ENCODE measurements at regions not wholly inside any gene's neighbourhood (a gene's known extent, or its start where the extent isn't known, plus 50 kb on each side); places are given as distances from the start of the nearest gene placed in this dataset.
"Not testable (repeated sequence)": the region's sequence is repeated elsewhere in the genome, so short reads cannot be mapped to it uniquely, and the experiment has no call there.

DNA sequence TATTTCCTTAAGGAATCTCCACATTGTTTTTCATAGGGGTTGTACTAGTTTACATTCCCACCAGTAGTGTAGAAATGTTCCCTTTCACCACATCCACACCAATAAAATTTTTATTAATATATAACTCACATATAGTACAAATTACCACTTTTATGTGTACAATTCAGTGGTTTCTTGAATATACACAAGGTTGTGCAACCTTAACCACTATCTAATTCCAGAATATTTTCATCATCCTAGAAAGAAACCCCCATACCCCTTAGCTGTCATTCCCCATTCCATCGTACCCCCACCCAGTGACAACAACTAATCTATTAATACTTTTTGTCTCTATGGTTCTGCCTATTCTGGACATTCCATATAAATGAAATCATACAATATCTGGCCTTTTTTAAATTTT lies 108.3 kb upstream of the USP9X start:
- H3K27ac Mint-ChIP-seq, result no peak overlapping the region
- CTCF ChIA-PET, result no interaction called here
- peaks cover 10% of the 10 kb centered on the region for H3K9me3 Mint-ChIP-seq
- H3K4me3 Mint-ChIP-seq, result no peak overlapping the region
- no peaks in the 10 kb centered on the region for H3K36me3 Mint-ChIP-seq (ENCODE audit: low read depth)
- POLR2A ChIA-PET, result no interaction called here
- H3K4me1 Mint-ChIP-seq, result no peaks in the 10 kb centered on the region
- DNase-seq, result no peak
- H3K27me3 Mint-ChIP-seq, result no peaks in the 10 kb centered on the region

DNA sequence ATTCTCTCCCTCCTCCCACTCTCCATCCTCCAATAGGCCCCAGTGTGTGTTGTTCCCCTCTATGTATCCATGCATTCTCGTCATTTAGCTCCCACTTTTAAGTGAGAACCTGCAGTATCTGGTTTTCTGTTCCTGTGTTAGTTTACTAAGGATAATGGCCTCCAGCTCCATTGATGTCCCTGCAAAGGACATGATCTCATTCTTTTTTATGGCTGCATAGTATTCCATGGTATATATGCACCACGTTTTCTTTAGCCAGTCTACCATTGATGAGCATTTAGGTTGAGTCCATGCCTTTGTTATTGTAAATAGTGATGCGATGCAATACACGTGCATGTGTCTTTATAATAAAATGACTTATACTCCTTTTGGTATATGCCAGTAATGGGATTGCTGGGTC lies 100.3 kb upstream of the USP9X start:
- ChIA-PET POLR2A (no interaction called here), CTCF (no interaction called here)
- peaks cover 5% of the 10 kb centered on the region for H3K9me3 Mint-ChIP-seq
- no peak overlapping the region for H3K4me3 Mint-ChIP-seq
- H3K27me3 Mint-ChIP-seq, result no peaks in the 10 kb centered on the region
- H3K36me3 Mint-ChIP-seq (ENCODE audit: low read depth), result peaks cover 3% of the 10 kb centered on the region
- DNase-seq, result no peak
- no peak overlapping the region for H3K27ac Mint-ChIP-seq
- no peaks in the 10 kb centered on the region for H3K4me1 Mint-ChIP-seq

DNA sequence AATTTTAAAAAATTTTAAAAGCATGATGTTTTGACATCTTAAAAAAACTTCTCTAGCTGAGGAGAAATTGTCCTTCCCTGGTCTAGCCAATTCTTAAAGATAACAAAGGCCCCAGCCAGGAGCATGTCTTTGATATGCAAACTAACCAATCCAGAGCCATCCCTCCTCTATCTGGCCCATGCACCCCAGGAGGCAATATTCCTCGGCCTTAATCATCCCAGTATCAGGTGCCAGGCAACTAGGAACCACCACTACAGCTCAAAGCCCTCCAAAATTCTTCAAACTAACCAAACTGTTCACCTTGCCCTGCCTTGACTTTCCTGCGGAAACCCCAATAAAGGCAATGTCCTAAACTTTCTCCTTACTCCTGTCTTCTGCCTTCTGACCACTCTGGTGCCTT lies 97.8 kb upstream of the USP9X start:
- no peak for DNase-seq
- Mint-ChIP-seq H3K27ac (no peak overlapping the region), H3K27me3 (no peaks in the 10 kb centered on the region), H3K9me3 (peaks cover 8% of the 10 kb centered on the region), H3K4me3 (no peak overlapping the region), H3K4me1 (no peaks in the 10 kb centered on the region), H3K36me3 (ENCODE audit: low read depth) (peaks cover 3% of the 10 kb centered on the region)
- ChIA-PET POLR2A (no interaction called here), CTCF (no interaction called here)

DNA sequence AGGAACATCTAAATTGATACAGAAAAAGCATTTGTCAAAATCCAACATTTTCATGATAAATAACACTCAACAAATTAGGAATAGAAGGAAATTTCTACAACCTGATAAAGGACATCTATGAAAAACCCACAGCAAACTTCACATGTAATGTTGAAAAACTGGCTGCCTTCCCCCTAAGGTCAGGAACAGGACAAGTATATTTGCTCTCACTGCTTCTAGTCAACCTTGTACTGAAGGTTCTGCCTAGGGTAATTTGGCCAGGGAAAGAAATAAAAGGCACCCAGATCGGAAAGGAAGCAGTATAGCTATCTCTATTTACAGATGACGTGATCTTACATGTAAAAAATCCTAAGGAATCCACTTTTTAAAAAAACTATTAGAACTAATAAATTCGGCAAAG lies 97.1 kb upstream of the USP9X start:
- no peak overlapping the region for H3K27ac Mint-ChIP-seq
- ChIA-PET POLR2A (no interaction called here), CTCF (no interaction called here)
- peaks cover 3% of the 10 kb centered on the region for H3K36me3 Mint-ChIP-seq (ENCODE audit: low read depth)
- no peak overlapping the region for H3K4me3 Mint-ChIP-seq
- peaks cover 8% of the 10 kb centered on the region for H3K9me3 Mint-ChIP-seq
- DNase-seq, result no peak
- no peaks in the 10 kb centered on the region for H3K27me3 Mint-ChIP-seq
- H3K4me1 Mint-ChIP-seq, result no peaks in the 10 kb centered on the region

DNA sequence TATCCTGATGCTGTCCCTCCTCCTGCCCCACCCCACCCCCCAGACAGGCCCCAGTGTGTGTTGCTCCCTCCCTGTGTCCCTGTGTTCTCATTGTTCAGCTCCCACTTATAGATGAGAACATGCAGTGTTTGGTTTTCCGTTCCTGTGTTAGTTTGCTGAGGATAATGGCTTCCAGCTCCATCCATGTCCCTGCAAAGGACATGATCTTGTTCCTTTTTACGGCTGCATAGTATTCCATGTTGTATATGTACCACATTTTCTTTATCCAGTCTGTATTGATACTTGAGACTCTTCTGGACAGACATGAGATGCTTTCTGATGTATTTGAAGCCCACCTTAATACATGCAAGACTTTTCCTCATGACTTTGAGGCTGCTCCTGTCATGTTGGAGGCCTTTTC lies 91.8 kb upstream of the USP9X start:
- H3K9me3 Mint-ChIP-seq, H3K27ac Mint-ChIP-seq, POLR2A ChIA-PET: not testable (repeated sequence)

DNA sequence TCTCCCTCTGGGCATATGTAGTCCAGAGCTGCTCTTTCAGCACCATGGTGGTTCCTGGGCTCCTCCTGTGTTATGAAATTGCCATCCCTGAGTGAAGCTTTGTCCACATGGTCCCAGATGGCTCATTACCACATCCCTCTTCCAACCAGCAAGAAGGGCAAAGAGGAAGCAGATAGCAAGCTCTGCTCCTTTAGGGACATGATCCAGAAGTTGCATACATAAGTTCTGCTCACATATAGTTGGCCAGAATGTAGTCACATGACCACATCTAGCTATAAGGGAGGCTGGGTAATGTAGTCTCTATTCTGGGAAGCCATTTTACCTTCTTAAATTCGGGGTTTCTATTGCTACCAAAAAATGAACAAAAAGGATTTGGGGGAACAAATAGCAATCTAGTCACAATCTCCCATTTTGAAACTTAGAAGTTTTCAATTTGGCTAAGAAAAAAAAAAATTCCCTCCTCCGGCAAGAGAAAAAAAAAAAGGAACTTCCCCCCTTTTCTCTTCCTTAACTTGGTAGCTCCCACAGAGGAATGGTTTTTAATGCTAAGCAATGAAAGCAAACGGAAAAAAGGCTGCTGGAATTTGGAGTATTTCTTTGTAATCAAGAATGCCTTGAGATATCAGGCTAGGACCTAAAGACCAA lies 88.2 kb upstream of the USP9X start:
- no peak overlapping the region for H3K4me3 Mint-ChIP-seq
- H3K27ac Mint-ChIP-seq, result no peak overlapping the region
- peaks cover under 1% of the 10 kb centered on the region for H3K9me3 Mint-ChIP-seq
- DNase-seq, result no peak
- ChIA-PET CTCF (interaction anchor here (1.4 kb wide), 1 partner anchor 9 kb away, joined by 5 read pairs; no protein-coding TSS in a partner anchor), POLR2A (no interaction called here)
- no peaks in the 10 kb centered on the region for H3K4me1 Mint-ChIP-seq
- no peaks in the 10 kb centered on the region for H3K36me3 Mint-ChIP-seq (ENCODE audit: low read depth)
- no peaks in the 10 kb centered on the region for H3K27me3 Mint-ChIP-seq

More for the DNA sequence above, 91.8 kb upstream of the USP9X start:
- H3K36me3 Mint-ChIP-seq (ENCODE audit: low read depth); H3K4me1 Mint-ChIP-seq; H3K4me3 Mint-ChIP-seq; H3K27me3 Mint-ChIP-seq; DNase-seq; CTCF ChIA-PET: not testable (repeated sequence)

DNA sequence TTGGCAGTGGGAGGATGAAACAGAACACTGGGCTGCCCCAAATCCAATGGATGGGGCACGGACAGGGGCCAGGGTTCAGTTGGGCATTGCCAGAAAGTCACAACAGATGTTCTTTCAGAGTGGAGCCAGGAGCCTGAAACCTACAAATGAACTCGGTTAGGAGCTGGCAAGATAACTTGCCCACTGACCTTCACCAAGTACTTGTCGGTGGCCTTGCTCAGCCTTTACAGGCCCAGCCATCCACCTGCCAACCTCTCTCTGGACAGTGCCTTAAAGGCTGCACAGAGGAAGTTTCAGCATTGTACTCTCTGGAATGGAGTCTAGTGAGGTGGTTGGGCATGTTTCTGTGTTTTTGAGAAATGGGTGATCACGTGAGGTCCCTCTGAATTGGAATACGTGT lies 87.1 kb upstream of the USP9X start:
- H3K9me3 Mint-ChIP-seq, result no peaks in the 10 kb centered on the region
- no peak overlapping the region for H3K4me3 Mint-ChIP-seq
- no peaks in the 10 kb centered on the region for H3K4me1 Mint-ChIP-seq
- no peak for DNase-seq
- POLR2A ChIA-PET, result no interaction called here
- no peaks in the 10 kb centered on the region for H3K36me3 Mint-ChIP-seq (ENCODE audit: low read depth)
- CTCF ChIA-PET, result interaction anchor here (0.7 kb wide), 1 partner anchor 174 kb away, joined by 3 read pairs; no protein-coding TSS in a partner anchor
- H3K27ac Mint-ChIP-seq, result no peak overlapping the region
- no peaks in the 10 kb centered on the region for H3K27me3 Mint-ChIP-seq

DNA sequence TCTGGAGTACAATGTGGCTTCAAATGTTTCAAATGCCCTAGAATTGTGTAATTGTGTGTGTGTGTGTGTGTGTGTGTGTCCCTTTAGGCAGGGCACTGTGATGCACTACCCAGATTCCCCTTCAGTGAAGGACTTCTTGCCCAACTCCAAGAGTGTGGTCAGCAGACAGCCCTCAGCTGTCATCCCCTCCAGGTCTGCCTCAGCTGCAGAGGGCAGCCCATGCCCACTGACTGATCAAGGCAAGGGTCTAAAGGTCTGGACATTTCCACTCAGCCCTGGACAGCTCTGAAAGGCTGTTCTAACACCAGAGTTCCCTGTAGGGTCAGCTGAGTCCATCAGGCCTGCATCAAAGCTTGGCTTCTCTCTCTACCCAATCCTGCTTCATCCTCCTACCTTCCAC lies 83.9 kb upstream of the USP9X start:
- H3K9me3 Mint-ChIP-seq, result no peaks in the 10 kb centered on the region
- no peaks in the 10 kb centered on the region for H3K36me3 Mint-ChIP-seq (ENCODE audit: low read depth)
- H3K27me3 Mint-ChIP-seq, result no peaks in the 10 kb centered on the region
- CTCF ChIA-PET, result no interaction called here
- peaks cover 6% of the 10 kb centered on the region for H3K4me1 Mint-ChIP-seq
- no peak for DNase-seq
- no peak overlapping the region for H3K27ac Mint-ChIP-seq
- no peak overlapping the region for H3K4me3 Mint-ChIP-seq
- POLR2A ChIA-PET, result no interaction called here

DNA sequence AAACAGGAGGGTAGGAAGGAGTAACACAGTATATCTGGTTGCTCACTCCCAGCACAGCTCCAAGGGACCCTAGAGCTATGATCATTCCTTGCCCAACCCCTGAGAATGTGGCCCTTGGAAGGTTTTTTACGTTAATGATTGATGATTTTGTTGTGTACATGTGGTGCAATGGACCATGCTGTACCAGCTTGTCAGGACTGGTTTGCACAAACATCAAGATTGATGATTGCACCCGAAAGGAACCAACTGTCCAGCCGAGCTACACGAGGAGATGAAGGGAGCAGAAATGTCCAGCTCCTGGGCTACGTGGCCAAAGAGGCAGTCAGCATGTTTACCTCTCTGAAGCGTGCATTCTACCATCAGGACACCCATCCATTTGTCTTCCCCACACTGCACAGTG lies 83.2 kb upstream of the USP9X start:
- Mint-ChIP-seq H3K4me3 (no peak overlapping the region), H3K9me3 (no peaks in the 10 kb centered on the region), H3K27me3 (no peaks in the 10 kb centered on the region), H3K36me3 (ENCODE audit: low read depth) (no peaks in the 10 kb centered on the region), H3K4me1 (peaks cover 9% of the 10 kb centered on the region), H3K27ac (no peak overlapping the region)
- no peak for DNase-seq
- ChIA-PET POLR2A (no interaction called here), CTCF (no interaction called here)

DNA sequence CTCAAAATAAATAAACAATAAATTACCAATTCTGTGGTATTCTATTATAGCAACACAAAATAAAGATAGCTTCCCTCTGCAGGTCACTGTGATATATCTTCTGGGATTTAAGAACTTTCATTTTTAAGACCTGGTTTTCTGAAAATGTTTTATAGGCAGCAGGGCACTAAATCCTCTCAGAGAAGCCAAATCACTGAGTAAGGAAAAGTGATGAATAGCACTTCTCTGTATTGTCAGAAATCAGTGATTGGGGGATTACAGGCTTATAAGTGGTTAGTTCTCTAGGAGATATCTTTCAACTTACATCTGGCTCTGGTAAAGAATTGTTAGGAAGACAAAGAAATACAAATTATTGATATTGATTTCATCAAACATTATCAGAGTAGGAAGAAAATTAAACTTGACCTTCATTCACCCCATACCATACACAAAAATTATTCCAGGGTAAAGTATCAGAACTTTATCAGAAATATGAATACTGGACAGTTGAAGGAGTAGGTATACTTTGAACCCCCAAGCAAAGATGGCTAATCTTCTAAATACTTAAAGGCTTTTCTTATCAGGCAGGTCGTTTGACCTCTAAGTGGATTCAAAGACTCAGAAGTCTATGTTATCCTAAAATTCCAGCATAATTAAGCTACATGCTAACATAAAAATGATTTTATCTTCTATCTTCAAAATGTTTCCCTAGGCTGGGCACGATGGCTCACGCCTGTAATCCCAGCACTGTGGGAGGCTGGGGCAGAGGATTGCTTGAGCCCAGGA lies 81.6 kb upstream of the USP9X start:
- no peaks in the 10 kb centered on the region for H3K27me3 Mint-ChIP-seq

DNA sequence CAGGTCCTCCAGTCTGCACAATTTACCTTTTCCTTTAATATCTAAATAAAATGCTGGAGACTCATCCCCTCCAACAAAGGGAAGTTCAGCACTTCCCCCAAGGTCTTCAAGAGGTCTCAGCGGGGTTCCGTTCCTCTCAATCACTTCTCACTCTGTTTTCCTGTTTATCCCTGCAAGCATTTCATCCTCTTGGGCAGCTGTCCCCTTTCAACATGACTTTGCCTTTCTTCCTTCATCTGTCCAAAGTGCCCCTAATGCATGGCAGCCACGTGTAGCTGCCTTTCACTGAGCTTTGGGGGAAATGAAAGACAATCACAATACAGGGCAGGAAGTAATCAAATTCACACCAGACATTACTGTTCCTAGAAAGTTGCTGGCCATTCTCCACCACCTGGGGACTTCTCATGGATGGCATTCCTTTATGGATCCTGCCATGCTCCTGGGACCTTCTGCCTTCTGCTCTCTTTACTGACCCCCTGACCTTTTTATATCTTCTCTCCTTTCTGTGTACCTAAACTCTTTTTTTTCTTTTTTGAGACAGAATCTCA lies 79.7 kb upstream of the USP9X start:
- no peak overlapping the region for H3K4me3 Mint-ChIP-seq
- DNase-seq, result no peak
- peaks cover 18% of the 10 kb centered on the region for H3K4me1 Mint-ChIP-seq
- no peaks in the 10 kb centered on the region for H3K9me3 Mint-ChIP-seq
- no peak overlapping the region for H3K27ac Mint-ChIP-seq
- POLR2A ChIA-PET, result no interaction called here
- H3K27me3 Mint-ChIP-seq, result no peaks in the 10 kb centered on the region
- no peaks in the 10 kb centered on the region for H3K36me3 Mint-ChIP-seq (ENCODE audit: low read depth)
- CTCF ChIA-PET, result interaction anchor here (0.5 to 1.5 kb wide), 3 partner anchors 9 to 125 kb away, joined by 3 to 5 read pairs (median 3); no protein-coding TSS in a partner anchor

More for the DNA sequence above, 81.6 kb upstream of the USP9X start:
- no peaks in the 10 kb centered on the region for H3K36me3 Mint-ChIP-seq (ENCODE audit: low read depth)
- ChIA-PET POLR2A (no interaction called here), CTCF (interaction anchor here (1.2 kb wide), 1 partner anchor 81 kb away, joined by 3 read pairs; the partner anchor contains the start of gene USP9X)
- no peak for DNase-seq
- H3K27ac Mint-ChIP-seq, result no peak overlapping the region
- H3K9me3 Mint-ChIP-seq, result no peaks in the 10 kb centered on the region
- H3K4me3 Mint-ChIP-seq, result no peak overlapping the region
- peaks cover 9% of the 10 kb centered on the region for H3K4me1 Mint-ChIP-seq

DNA sequence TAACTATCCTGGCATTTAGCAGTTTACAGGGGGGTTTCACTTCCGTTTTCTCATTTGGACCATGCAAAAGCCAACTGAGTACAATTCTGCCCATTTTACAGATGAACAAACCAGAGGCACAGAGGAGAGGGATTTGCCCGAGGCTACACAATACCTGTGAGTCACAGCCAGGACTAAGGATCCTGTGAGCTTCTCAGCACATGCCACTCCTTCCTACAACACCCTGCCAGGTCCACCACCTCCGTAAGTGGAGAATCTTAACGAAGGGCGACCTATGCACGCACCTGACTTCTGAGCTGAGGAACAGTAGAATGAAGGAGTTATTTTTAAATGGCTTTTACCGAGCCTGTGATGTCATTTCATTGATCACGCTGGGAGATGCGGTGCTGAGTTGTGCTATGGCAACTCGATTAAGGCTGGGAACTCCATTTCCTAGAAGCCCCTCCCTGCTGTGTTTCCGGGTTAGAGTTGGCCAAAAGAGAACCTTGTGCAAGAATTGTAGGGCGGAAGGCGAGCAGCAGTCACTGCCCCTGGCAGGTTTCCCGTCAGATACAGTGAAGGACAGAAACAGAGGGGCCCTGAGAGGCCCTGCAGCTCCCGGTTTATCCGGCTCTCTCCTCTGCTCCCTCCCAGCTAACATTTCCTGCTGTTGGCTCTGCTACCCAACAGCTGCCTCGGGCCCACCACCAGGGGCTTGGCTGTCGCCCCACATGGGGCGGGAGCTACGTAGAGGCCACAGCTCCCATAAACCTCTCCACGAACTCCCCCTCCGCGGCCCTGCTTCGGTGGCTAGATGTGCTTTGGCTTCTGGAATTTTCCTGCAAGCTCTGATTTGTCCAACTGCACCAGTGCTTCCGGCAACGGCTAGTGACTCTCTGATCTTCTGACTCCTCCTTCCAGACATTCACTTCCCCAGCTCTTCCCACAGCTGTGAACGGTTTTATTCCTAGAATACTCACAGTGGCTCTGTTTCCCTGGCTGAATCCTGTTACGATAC lies 75.1 kb upstream of the USP9X start:
- POLR2A ChIA-PET, result no interaction called here
- Mint-ChIP-seq H3K4me1 (peaks cover 27% of the 10 kb centered on the region), H3K27me3 (no peaks in the 10 kb centered on the region), H3K4me3 (peak overlapping the region; percentile 68), H3K9me3 (no peaks in the 10 kb centered on the region), H3K27ac (peak overlapping the region; percentile 93), H3K36me3 (ENCODE audit: low read depth) (no peaks in the 10 kb centered on the region)
- DNase-seq, result peak; percentile 72
- CTCF ChIA-PET, result interaction anchor here (1.1 kb wide), 1 partner anchor 105 kb away, joined by 3 read pairs; no protein-coding TSS in a partner anchor

Data from activated CD4-positive, alpha-beta T cell treated with anti-CD3 and anti-CD28 coated beads, Interleukin-2, amount 10 ng/mL, durations not matched to agents 7 days and 5 days (primary cell).